Stimulated activated CD4-positive, alpha-beta T cell treated with anti-CD3 and anti-CD28 coated beads, Interleukin-2, amount 100 ng/mL, for 24 hours (primary cell): ENCODE measurements at regions not wholly inside any gene's neighbourhood (a gene's known extent, or its start where the extent isn't known, plus 50 kb on each side); places are given as distances from the start of the nearest gene placed in this dataset.

Experiments
- DNase-seq, 2 donors: peaks; one replicate each; pipeline ENCODE4 v3.0.0-alpha.2; 2020

DNA sequence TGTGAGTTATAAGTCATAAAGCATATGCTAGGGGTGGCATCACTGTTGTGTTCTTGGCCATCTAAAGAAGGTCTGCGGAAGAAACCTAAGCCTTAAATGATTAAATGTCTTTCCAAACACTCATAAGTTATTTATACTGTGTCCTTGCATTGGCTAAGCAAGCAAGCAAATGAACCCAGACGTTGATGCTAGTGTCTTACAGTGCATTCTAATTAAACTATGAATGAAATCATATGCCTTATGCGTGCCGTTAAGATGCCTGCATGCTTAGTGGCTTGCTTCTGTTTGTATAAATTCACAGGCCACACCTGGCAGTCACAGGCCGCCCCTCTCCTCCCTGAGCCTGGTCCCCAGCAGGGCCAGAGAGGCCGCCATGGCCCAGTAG is 49.9 kb downstream of the RIN2 start:
- no peak for DNase-seq

DNA sequence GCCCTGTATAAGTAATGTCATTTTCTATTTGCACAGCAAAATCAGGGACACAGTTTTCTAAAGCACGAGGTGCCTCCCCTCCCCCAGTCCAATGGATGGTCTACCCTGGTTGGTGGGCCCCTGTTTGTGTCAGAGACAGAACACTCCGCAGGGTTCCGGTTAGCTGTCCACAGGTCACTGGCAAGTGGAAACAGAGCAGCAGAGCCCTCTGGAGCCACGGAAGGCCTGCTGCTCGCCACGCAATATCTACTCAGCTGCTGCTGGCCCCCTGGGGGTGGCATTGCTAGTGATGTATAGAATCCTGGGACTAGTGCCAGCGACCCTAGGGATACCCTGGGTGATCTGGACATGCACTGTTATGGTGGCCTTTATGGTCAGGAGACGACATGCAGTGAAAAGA is 50.4 kb downstream of the RIN2 start:
- no peak for DNase-seq

DNA sequence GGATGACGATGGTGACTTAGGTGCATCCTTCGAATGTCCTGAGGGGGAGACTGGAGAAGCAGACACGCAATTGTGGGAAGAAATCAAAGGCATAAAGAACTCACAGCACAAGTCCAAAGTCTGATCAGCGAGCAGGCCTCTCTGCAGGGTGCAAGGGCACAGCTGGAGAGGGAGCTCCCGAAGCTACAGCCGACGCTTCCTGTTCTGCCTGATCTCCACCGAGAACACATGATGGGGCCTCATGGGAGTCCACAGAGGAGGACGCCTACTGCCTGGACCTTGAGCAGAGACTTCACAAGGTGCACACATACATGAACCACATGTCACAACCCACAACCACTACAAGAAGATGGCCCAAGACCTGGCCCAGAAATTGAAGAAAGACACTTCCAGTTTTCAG is 51.4 kb downstream of the RIN2 start:
- no peak for DNase-seq

GRCh38 chr20:19811231-19811630 is 53.2 kb downstream of the RIN2 start:
- no peak for DNase-seq

GRCh38 chr20:19812056-19812455 is 54.0 kb downstream of the RIN2 start:
- DNase-seq, result no peak

DNA sequence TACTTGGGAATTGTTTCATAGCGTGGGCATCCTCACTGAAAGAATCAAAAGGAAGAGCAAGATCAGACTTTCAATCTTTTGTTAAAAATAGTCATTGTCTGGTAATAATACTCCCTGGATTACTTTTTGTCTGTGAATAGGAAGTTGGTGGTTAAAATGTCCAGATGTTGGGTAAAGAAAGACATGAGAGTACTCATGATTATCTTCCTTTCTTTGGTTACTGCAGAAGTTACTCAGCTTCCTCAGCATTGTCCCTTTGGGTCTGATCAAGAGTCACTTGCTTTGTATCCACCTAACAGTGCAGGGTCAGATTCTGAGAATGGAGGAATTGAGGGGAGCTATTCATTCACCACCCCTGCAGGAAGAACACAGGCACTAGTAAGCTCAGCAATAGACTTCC is 54.6 kb downstream of the RIN2 start:
- DNase-seq, result no peak

DNA sequence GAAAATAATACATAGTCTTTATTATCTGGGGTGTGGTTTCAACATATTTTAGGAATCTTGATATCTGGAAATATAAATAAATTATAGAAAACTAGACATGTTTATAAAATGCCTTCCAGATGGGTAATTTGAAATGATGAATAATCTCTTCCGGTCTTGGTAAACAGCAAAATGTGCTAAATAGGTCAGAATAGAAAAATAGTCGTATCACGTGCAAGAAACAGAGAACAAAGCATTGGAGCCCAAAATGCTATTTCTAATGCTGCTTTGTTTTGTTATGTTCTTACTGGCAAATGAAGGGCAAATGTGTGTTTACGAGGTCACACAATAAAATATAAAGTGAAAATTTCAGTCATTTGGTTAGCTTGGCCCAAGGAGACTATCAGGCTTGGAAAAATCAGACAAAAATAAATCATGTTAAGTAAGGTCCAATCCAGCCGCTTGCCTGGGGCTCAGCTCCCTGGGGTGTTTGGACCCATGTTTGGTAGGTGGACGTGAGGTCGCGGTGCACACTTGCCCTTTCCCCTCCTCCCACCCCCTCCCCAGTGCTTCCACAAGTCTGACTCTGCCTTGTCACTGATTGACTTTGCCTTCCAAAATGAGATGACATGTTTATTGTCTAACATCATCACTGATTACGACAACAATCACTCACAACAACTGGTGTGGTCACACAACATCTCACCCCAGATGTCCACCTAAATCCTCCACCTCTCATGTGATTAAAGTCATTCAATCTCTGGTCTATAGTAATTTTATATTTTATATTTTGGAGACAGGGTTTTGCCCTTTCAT is 56.0 kb downstream of the RIN2 start:
- no peak for DNase-seq

DNA sequence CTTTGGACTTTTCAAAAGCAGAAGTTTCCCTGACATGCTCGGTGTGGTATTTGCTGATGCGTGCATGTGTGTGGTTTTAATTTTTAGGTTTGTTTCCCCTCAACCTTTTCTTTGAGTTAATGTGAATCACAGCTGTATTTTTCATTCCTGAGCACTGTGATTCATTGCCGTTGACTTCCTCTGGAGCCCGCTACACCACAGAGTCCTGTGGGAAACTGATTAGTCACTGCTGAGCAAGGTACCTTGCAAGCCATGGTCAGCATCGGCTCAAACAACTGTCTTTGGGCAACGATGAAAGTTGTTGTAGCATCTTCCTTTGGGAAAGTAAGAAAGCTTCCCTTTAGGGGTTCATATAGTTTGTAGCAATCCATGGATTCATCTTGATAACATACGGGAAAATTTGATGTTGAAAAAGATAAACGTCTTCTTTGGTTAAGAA is 57.5 kb downstream of the RIN2 start:
- no peak for DNase-seq

DNA sequence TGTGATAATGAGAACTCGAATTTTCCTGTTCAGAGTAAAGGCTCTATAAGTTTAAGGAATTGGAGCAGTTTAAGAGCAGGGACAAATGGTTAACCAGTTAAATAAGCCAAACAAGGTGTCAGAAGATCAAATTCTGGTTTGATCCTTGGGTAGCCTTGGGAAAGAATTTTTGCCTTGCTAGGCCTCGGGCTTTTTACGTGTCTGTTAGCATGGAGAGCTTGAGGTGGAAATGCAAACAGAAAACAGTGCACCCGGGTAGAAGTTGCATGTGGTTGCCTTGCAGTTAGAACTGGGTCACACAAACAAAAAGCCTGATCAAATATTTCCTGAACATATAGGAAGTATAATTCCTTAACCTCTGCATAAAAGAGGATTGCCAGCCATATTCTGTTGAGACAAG is 58.3 kb downstream of the RIN2 start:
- no peak for DNase-seq

DNA sequence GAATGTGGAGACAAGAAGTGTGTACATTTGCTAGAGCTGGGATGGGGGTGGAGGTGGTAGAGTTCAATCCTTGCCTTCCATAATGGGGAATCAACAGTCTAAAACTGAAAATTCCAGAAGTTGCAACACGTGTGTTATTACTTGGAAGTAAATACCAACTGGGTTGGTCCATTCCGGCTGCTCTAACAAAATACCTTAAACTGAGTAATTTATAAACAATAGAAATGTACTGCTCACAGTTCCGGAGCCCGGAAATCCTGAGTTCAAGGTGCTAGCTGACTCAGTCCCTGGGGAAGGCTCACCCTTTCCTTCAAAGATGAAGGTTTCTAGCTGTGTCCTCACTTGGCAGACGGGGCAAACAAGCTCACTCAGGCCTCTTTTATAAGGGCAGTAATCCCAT is 59.0 kb downstream of the RIN2 start:
- DNase-seq, result no peak

DNA sequence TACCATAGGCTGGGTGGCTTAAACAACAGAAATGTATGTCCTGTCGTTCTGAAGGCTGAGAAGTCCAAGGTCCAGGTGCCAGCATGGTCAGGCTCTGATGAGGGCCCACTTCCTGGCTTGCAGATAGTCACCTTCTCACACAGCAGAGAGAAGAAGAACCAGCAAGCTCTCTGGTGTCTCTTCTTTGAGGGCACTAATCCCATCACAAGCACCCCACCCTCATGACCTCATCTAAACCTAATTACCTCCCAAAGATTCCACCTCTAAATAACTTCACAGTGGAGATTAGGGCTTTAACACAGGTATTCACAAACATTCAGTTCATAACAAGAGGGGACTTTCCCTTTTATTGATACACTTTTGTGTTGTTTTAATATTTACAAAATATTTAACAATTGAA is 61.1 kb downstream of the RIN2 start:
- no peak for DNase-seq

DNA sequence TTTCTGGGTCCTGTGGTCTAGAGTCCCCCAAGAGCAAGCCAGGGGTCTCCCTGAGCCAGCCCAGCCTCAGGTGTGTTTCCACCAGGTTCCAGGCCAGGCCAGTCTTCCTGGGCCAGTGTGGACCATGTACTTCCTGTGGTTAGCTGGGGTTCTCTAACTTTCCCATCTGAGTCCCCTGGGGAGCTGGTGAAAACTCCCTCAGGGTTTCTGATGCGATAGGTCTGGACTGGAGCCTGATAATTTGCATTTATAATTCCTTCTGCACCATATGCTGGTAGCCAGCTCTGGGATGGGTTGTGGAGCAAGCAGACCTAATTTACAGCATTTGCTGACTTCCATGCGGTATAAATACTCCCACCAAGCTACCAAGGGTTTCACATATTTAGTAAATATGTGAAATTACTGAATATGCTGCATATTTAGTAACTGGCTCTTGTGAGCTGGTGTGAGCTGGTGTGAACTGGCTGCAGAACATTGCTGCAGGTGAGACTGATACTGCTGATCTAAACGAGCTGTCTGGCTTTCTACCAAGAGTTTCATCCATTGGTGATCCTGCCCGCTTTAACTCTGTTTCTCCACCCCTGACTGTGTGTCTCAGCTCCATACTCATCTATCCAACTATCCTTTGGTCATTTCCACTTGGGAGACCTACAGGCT is 62.6 kb downstream of the RIN2 start:
- no peak for DNase-seq

DNA sequence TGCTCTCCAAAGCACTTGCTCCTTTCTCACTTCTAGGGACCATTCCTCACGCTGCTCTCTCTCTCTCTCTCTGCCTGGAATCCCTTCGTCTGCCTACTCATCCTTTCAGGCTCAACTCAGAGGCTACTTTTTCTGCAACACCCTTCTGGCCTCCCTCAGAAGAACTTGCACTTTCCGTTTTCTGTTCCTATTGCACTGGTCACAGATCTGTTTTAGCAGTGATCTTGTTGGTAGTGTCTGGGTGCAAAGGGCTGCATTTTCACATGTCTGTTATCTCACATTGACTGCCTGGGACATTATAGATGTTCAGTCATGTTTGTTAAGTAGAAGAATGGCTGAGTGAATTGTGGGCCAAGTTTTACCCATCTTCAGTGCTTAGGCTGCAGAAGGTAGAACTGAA is 63.5 kb downstream of the RIN2 start:
- no peak for DNase-seq

DNA sequence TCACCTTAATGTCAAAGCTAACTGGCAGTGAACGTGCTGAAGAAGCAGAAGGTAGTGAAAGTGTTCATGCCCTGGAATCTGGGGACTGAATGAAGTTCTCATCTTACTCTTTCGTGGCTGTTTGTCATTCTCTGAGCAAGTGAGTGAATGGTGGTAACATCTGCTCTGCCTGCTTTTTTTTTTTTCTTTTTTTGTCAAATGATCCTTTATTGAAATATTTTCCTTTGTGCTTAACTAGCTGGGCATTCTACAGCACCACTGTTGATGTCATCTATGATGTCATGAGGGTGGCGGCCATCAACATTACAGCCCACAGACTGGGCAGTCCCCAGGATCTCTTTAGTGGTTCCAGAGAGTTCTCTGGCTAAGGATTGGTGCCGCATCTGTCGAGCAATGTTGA is 65.2 kb downstream of the RIN2 start:
- no peak for DNase-seq

DNA sequence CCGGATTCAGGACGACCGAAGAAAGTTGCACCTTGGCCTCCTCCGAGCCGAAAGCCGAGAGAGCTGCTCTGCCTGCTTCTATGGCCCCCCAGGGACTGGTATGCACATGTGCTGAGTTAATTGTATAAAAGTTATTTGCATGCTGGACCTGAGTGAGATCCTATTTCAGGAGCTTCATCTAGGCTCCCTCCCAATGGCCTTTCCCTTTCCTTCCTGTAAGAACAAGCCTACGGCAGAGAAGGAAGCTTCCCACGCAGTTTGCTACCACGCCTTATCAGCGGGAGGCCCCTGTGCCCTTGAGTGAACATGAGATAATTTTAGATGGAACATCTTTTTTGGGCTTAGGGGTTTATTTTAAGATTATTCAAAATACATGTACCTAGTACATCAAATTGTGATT is 65.9 kb downstream of the RIN2 start:
- DNase-seq, result no peak

- DNase-seq, result no peak
These were observed 66.8 kb downstream of the RIN2 start for GRCh38 chr20:19824861-19825260.

- no peak for DNase-seq
These were observed 68.3 kb downstream of the RIN2 start for GRCh38 chr20:19826179-19826914.

GRCh38 chr20:19827818-19828217 is 69.8 kb downstream of the RIN2 start:
- no peak for DNase-seq

DNA sequence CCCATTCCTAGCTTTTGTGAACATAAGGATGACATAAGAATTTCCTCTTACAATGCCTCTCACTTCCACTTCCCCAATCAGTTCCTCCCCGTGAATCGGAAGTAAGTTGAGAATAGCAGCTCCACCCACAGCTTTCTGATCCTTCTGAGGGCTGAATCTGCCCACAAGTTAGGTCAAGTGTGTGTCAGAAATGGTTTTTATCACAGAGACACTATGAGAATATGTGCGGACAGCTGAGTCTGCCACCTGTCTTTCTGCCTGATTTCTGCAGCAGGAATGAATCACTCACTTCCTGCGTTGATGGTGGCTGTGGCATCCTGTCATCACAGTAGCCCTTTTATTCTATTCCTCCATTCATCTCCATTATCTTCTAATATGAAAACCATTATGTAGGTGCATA is 70.2 kb downstream of the RIN2 start:
- DNase-seq, result peak; percentile 19 to 20

- DNase-seq, result no peak
These were observed 72.2 kb downstream of the RIN2 start for GRCh38 chr20:19830211-19830785.

DNA sequence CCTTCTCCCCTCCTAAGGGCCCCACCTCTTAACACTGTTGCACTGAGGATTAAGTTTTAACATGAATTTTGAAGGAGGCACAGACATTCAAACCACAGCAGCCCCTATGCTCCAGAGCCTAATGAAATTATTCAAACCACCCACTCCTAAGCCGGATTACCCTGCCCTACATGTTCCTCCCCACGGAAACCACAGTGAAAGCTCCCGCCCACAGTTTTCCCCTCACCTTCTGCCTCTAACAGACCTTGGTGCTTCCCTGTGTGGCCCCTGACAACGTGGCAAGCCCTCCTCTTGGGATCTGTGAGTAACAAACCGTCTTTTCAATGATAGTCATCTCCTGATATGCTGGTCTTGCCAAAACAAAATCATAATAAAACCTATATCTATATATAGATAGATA is 74.8 kb downstream of the RIN2 start:
- peak; percentile 29 to 38 for DNase-seq

DNA sequence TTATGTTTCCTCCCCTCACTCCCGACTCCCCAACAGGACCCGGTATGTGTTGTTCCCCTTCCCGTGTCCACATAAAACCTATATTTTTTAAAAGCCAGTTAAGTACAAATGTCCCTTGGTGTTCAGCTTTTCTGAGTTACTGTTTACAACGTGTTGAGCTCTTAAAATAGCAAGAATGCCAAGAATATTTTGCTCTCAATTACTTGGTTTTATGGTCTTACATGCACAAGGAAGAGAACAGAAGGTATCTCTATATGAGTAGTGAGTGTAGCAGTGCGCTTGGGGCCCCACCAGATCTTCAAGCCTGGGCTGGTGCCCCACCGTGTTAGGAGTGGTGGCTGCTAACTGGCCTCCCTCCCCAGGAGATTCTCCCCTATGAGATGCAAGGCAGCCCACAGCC is 75.3 kb downstream of the RIN2 start:
- no peak for DNase-seq

DNA sequence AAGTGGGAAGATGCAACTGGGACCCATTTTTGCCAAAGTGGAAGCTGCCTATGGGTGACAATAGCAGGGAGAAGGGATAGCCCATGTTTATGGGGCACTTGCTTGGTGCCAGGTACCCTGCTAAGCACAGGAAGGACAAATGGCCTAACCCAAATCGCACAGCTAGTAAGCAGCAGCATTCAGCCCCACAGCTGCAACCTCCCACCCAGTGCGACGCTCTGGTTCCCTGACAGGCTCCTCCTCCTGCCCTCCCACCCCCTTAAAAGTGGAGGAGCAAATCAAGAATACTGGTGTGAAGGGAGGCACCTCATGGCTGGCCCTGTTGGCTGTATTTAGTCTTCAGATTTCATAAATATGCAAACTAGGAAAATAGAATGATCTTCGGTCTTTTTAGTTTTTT is 76.2 kb downstream of the RIN2 start:
- DNase-seq, result no peak

DNA sequence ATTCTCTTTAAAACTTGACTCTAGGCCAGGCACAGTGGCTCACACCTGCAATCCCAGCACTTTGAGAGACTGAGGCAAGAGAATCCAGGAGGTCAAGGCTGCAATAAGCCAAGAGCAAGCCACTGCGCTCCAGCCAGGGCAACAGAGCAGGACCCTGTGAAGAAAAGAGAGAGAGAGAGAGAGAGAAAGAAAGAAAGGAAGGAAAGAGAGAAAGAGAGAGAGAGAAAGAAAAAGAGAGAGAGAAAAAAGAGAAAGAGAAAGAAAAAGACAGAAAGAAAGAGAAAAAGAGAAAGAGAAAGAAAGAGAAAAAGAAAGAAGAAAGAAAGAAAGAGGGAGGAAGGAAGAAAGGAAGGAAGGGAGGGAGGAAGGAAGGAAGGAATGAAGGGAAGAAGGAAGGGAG is 76.7 kb downstream of the RIN2 start:
- no peak for DNase-seq
